ENCODE measurements at regions not wholly inside any gene's neighbourhood (a gene's known extent, or its start where the extent isn't known, plus 50 kb on each side); places are given as distances from the start of the nearest gene placed in this dataset.

DNA sequence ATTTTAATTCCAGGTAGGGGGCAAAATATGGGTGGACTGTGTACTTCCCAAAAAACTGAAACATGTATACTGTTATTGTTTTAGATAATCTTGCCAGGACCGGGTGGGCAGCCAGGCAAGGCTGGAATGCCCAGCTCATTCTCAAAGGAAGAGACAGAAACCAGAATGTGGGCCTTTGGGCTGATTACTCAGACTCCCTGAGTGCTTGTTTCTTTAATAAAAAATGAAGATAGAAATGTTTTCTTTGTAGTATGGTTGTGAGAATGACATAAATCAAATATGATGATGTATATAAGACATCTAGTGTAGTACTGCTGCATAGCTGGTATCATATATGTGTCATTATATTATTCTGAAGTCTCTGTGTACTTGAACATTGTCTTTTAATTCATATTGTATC lies 231.6 kb upstream of the NT5C1B start:
- TF ChIP-seq, protein P1, sequence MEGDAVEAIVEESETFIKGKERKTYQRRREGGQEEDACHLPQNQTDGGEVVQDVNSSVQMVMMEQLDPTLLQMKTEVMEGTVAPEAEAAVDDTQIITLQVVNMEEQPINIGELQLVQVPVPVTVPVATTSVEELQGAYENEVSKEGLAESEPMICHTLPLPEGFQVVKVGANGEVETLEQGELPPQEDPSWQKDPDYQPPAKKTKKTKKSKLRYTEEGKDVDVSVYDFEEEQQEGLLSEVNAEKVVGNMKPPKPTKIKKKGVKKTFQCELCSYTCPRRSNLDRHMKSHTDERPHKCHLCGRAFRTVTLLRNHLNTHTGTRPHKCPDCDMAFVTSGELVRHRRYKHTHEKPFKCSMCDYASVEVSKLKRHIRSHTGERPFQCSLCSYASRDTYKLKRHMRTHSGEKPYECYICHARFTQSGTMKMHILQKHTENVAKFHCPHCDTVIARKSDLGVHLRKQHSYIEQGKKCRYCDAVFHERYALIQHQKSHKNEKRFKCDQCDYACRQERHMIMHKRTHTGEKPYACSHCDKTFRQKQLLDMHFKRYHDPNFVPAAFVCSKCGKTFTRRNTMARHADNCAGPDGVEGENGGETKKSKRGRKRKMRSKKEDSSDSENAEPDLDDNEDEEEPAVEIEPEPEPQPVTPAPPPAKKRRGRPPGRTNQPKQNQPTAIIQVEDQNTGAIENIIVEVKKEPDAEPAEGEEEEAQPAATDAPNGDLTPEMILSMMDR (IDR thresholded peaks at IDR 0.05; ENCODE audit: low read depth, low read length, poor library complexity, severe bottlenecking) = no peak
- TF ChIP-seq EZH2phosphoT487 (IDR thresholded peaks at IDR 0.05; ENCODE audit: borderline replicate concordance, low read length) = no peak

Data from DOHH2 (cell line).